HEK293T (cell line): ENCODE measurements at regions not wholly inside any gene's neighbourhood (a gene's known extent, or its start where the extent isn't known, plus 50 kb on each side); places are given as distances from the start of the nearest gene placed in this dataset.
A peak's percentile ranks its signal among the peaks of the same experiment; 100 is the strongest.

Experiments
- CTCF ChIA-PET: fragments of 350-600 bp; formaldehyde crosslinking; extraction: SDS; loops from one replicate; lab custom pipeline; 2021; ENCODE audit warnings: antibody characterized with exemption, inconsistent platforms; lab: Yijun Ruan, JAX
- POLR2A ChIA-PET: fragments of 350-600 bp; formaldehyde crosslinking; extraction: SDS; loops from one replicate; lab custom pipeline; 2020; ENCODE audit warnings: antibody characterized with exemption, inconsistent platforms; lab: Yijun Ruan, JAX
- DNase-seq: peaks from one replicate; pipeline ENCODE4 v3.0.0; 2012; ENCODE audit warnings: mixed read lengths; ENCODE audit errors: extremely low spot score
- ARNT ChIP-seq: fragments of 450-650 bp; IDR thresholded peaks from 2 replicates; pipeline ENCODE4 v1.6.1; 2017; ENCODE audit warnings: mild to moderate bottlenecking
- CTBP1 ChIP-seq: fragments of 450-650 bp; IDR thresholded peaks from 2 replicates; pipeline ENCODE4 v1.6.1; 2016; ENCODE audit warnings: borderline replicate concordance
- ELF4 ChIP-seq: fragments of 450-650 bp; IDR thresholded peaks from 2 replicates; pipeline ENCODE4 v1.6.1; 2017; ENCODE audit warnings: antibody characterized with exemption
- SP1 ChIP-seq: fragments of 450-650 bp; IDR thresholded peaks from 2 replicates; pipeline ENCODE4 v1.6.1; 2017
- TF ChIP-seq, protein P1 (sequence below): fragments of 450-650 bp; IDR thresholded peaks from 2 replicates; pipeline ENCODE4 v1.6.1; 2016

DNA sequence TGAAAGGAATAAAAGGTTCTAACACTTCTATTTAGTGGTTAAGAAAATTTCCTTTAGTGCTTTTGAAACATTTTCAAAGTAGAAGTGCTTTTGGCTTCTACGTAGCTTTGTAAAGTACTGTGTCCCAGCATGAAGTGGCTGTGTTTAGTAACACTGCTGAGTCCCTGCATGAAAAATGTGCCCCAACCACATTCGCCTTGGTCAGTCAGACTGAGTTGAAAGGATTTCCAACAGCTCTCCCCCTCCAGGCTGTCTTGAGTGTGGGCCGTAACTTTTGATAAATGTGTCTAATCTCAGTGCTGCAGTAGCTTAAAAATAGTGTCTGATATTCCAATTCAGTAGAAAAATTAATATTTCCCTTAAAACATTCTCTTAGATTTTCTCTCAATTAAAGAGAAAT, 115.0 kb downstream of the NR1D2 start:
- DNase-seq: no peak

DNA sequence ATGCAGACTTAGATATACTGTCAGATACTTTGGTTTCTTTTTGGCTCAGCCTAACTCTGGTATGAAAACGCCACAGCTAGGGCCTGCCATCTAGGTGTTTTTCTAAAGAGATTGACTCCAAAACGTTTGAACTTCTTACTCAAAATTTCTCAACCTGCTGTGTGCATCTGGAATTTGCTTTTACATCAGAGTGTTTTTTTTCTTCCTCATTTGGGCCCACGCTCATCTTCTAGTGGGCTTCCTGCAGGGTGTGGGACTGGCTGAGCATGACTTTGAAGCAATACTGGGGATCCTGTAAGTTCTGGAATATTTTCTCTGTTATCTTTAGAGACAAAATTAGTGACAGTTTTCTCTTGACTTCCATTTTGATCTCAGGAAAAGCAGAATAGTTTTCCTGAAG, 117.8 kb downstream of the NR1D2 start:
- POLR2A ChIA-PET: no interaction called here
- TF ChIP-seq, protein P1, sequence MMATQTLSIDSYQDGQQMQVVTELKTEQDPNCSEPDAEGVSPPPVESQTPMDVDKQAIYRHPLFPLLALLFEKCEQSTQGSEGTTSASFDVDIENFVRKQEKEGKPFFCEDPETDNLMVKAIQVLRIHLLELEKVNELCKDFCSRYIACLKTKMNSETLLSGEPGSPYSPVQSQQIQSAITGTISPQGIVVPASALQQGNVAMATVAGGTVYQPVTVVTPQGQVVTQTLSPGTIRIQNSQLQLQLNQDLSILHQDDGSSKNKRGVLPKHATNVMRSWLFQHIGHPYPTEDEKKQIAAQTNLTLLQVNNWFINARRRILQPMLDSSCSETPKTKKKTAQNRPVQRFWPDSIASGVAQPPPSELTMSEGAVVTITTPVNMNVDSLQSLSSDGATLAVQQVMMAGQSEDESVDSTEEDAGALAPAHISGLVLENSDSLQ: no peak
- TF ChIP-seq ELF4 (no peak), SP1 (no peak), CTBP1 (no peak)
- CTCF ChIA-PET: no interaction called here
- no peak for DNase-seq

More for the DNA sequence above, 115.0 kb downstream of the NR1D2 start:
- TF ChIP-seq ARNT: no peak
- TF ChIP-seq, protein P1: peak; percentile 77
- POLR2A ChIA-PET: interaction anchor here (1.2 kb wide), 1 partner anchor 14 kb away, joined by 3 read pairs; no protein-coding TSS in a partner anchor
- CTCF ChIA-PET: no interaction called here
